ENCODE measurements at regions not wholly inside any gene's neighbourhood (a gene's known extent, or its start where the extent isn't known, plus 50 kb on each side); places are given as distances from the start of the nearest gene placed in this dataset.
"Not testable (repeated sequence)": the region's sequence is repeated elsewhere in the genome, so short reads cannot be mapped to it uniquely, and the experiment has no call there.

DNA sequence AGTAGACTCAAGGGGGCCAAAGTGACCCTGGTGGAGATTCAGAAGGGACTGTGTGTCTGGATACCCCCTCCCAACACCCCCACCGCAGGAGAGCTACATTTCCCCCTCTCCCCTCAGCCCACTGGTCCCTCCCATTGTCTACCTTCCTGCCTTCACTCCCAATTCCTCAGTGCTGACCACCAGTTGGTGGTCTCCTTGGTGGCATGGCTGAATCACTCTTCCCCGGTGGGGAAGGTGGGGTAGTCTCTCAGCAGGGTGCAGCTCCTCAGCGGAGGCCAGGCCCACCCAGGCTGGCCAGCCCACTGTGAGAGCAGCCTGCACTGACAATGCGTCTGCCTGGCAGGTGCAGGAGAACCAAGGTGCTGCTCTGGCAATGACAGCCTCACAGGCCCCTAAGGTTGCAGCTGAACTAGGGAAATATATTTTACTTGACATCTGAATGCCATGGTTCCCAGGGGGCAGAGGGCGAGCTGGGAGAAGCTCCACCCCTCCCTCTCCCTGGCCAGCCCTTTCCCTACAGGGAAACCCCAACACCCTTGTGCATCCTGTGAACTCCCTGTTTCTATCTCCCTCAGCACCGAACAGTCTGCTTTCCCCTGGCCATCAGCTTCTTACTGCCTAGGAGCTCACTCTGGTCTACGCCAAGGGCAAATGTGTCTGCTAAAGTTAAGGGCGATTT, 62.6 kb upstream of the PAX8 start:
- no peak for DNase-seq (ENCODE audit: low read depth, low spot score)

DNA sequence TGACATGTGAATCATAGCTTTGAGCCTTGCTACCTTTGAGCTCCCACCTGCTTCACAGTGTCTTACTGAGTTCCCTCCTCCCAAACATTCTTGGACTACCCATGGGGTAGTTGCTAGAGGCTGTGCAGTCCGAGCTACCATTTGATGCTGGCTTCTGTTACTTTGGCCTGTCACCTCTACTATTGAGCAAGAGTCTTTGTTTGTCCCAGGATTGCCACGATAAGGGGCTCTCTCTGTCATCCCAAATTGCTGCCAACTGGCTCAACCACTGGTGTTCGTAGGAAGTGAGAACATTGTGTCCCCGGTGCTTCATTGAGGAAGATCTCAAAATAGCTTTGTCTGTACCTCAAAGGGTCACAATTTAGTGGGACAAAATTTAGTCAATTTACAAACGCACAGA, 59.1 kb upstream of the PAX8 start:
- DNase-seq (ENCODE audit: low read depth, low spot score): no peak

DNA sequence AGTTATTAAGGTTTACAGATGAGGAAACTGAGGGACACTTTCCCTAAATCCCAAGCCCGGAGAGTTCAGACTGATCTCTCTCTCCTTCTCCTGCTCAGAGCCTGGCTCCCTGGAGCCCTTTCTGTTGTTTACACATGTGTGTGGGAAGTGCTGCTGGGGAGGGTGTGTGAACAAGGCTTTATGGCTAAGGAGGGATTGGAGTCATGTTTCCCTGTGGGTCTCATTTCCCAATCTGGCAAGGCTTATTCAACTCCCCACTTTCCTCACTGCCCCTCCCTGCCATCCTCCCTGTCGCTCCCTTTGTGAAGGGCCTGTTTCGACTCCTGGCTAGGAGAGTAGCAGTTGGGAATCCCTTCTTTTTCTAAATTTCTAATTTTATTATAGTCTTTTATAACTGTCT, 57.3 kb upstream of the PAX8 start:
- DNase-seq (ENCODE audit: low read depth, low spot score): not testable (repeated sequence)

DNA sequence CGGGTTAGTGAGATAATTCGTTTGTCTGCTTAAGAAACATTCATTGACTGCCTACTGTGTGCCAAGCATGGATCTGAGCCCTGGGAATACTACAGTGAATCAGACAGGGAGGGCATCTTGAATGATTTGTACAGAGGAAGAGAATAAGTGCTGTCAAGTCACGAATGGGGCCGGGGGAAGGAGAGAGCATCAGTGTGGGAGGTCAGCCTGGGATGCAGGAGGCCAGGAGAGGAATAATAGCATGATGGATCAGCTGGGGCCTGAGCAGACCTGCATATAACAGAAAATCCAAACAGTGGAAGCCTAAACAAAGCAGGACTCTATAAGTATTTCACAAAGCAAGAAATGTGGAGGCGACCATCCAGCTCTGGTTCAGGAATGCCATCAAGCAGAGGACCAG, 55.4 kb upstream of the PAX8 start:
- DNase-seq (ENCODE audit: low read depth, low spot score): no peak

DNA sequence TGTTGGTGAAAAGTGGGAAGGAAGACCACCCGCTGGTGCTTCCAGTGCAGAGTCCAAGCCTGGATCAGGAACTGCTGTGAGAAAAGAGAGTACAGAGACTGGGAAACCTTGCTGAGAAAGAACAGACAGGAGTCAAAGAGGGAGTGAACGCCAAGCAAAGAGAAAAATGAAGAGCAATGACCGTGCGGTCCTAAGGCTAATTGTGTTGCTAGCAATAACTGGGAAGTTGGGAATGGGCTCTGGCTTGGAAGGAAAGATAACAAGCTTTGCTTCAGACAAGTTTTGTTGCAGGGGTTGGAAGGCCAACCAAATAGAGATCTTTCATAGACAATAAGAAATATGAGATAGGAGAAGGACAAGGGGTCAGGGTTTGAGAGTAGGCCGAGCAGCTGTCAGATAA, 55.0 kb upstream of the PAX8 start:
- DNase-seq (ENCODE audit: low read depth, low spot score): not testable (repeated sequence)

DNA sequence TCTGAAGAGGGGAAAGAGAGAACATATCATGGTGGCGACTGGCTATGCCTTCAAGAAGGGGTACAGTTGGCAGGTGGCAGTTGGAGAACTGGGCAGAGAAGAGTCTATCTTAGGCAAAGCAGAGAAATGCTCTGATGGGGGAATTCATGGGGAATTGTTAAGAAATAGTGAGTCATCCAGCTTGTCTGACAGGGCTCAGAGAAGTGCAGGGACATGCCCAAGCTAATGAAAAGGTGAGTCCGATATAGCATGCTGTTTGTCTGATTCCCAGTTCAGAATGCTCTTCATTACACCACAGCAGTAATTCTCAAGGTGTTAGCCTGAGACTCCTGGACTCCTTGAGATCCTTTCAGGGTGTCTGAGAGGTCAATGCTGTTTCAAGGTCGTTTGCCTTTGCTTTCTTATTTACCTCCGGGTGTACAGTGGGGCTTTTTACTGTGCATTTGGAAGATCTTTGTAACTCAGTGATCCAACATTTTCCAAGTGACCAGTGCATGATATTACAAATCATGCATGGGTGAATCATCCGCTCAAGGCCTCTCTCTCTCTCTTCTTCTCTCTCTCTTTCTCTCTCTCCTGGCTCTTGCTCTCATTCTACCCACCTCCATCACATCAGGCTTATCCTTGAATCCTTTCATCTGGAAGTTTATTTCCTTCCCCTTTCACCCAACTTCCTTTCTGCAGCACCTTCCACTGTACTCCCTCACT, 51.5 kb upstream of the PAX8 start:
- DNase-seq (ENCODE audit: low read depth, low spot score): not testable (repeated sequence)

DNA sequence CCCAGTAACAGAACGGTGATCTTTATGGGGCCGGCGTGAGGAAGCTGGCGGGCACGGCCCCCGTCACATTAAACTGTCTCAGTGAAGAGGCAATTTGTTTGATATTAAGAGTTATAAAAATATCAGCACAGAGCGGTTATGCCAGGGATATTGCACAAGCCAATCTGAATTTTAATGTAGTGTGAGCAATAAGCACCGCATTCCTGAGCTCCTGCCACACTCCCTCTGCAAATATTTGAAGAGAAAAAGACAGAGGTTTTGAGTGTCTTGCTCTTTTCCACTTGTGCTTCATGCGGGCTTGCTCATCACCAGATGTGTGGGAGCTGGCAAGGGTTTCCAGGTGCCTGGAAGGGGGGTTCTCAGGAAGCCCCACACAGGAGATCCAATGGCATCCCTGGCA, 50.3 kb upstream of the PAX8 start:
- not testable (repeated sequence) for DNase-seq (ENCODE audit: low read depth, low spot score)

DNA sequence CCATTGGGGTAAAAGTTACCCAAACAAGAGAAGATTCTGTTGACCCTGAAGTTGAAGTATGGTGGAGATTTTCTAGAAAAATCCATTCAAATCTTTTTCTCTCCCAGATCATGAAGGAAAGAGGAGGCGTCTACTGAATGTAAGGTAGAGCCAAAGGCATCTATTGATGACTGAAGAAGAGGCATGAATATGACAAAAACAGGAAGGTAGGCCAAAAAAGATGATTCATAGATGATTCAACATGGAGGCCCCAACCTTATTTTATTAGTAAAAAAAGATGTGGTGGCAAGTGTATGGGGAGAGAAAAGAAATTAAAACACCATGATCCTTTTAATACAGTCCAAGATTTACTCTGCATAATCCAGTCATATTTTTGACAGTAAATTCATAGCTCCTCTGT, 49.9 kb upstream of the PAX8 start:
- DNase-seq (ENCODE audit: low read depth, low spot score): not testable (repeated sequence)

Data from smooth muscle cell of the brain vasculature (primary cell).